Hematopoietic multipotent progenitor cell treated with erythropoietin and hydrocortisone succinate and interleukin-3 and kit ligand, for 17 days (in vitro differentiated cells): ENCODE measurements at regions not wholly inside any gene's neighbourhood (a gene's known extent, or its start where the extent isn't known, plus 50 kb on each side); places are given as distances from the start of the nearest gene placed in this dataset.
"Not testable (repeated sequence)": the region's sequence is repeated elsewhere in the genome, so short reads cannot be mapped to it uniquely, and the experiment has no call there.

Experiments used
- DNase-seq: peaks from one replicate; pipeline ENCODE4 v3.0.0-alpha.2; 2015; ENCODE audit warnings: low spot score

GRCh38 chr14:81584495-81584894 is 50.8 kb upstream of the SEL1L start:
- no peak for DNase-seq

DNA sequence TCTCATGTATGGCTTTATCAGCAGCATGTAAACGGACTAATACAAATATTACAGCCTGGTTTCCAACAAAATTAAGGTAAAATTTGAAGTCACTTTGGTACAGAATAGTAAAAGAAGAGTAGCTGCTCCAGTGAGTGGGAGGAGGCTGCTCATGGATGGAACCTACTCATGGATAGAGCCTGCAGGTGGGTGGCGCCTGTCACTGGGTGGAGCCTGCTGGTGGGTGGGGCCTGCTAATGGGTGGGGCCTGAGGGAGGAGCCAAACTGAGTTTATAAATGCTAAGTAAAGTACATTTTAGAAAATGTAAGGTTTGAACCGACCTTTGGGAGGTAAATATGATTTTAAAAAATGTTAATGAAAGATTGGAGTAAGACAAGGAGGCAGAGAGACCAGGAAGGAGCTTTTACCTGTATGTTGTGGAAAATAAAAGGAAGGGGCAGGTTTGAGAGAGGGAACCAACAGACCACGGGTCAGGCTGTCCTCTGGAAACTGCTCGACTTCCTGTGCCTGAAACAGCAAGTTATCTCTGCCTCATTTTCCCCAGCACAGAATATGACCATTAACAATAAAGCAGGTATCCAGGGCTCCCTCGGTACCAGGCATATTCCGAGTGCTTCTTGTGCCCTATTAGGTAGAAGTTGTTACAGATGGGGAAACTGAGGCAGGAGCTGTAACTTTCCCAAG is 55.9 kb upstream of the SEL1L start:
- no peak for DNase-seq

- DNase-seq = no peak
Observed at GRCh38 chr14:81591266-81591665, 57.6 kb upstream of the SEL1L start.

GRCh38 chr14:81594012-81594411 is 60.4 kb upstream of the SEL1L start:
- no peak for DNase-seq

DNA sequence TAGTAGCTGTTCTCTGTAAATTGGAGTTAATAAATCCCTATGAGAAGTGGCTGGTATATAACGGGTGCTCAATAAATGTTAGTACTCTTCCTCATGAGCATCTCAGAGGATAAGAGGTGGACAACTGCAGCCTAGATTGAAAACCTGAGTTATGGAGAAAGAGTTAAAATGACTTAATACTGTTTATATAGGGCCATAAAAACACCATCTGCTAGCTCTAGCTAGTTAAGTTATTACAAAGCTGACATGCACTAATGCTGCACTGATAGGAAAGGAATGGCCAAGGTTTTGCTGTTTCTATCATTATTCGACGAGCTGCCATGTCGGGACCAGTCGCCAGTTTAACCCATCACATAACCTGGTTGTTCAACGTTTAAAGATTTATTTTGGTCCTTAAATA is 72.0 kb upstream of the SEL1L start:
- DNase-seq = no peak

DNA sequence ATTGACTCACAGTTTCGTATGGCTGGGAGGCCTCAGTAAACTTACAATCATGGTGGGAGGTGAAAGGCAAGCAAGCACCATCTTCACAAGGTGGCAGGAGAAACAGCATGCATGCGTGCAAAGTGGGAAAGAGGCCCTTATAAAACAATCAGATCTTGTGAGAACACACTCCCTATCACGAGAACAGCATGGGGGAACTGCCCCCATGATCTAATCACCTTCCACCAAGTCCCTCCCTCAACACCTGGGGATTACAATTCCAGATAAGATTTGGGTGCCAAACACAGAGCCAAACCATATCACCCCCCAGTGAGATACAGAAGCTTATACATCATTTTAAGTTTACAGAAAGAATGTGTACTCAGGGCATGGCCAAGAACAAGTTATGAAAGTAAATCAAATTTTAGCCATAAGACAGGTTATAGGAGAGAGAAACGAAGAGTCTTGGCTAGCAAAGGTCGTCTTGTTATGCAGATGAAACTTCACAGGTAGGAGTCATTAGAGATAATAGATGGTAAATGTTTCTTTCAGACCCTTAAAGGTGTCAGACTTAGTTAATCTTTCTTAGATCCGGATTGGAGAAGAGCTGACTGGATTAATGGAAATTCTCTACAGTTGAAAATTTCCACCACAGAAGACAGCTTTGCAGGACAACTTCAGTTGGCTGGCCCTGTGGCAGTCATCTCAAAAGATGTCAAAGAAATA is 79.8 kb upstream of the SEL1L start:
- DNase-seq = no peak

GRCh38 chr14:81614302-81614701 is 80.6 kb upstream of the SEL1L start:
- not testable (repeated sequence) for DNase-seq

GRCh38 chr14:81618695-81619094 is 85.0 kb upstream of the SEL1L start:
- no peak for DNase-seq

GRCh38 chr14:81619816-81620215 is 86.2 kb upstream of the SEL1L start:
- no peak for DNase-seq

GRCh38 chr14:81623771-81624396 is 90.2 kb upstream of the SEL1L start:
- DNase-seq = not testable (repeated sequence)

- no peak for DNase-seq
Observed at GRCh38 chr14:81625343-81625742, 91.7 kb upstream of the SEL1L start.

GRCh38 chr14:81632157-81632556 is 98.5 kb upstream of the SEL1L start:
- no peak for DNase-seq

GRCh38 chr14:81633496-81633895 is 99.8 kb upstream of the SEL1L start:
- no peak for DNase-seq

DNA sequence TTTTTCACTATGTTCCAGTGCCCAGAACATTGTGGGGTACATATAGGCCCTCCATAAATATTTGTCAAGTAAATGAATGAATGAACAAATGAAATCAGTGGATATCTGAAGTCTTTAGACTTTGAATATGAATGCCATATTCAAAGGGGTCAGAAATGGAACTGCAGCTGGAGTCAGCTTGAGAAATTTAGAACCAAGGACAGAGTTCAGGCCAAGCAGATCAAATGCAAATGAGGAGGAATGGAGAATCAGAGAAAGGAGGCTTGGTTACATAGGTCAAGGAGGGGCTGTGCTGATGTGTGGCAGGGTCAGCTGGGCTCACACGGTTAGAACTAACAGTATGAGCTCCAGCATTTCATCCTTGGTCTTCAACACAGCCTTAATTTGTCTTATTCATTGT is 104.0 kb upstream of the SEL1L start:
- DNase-seq = no peak

DNA sequence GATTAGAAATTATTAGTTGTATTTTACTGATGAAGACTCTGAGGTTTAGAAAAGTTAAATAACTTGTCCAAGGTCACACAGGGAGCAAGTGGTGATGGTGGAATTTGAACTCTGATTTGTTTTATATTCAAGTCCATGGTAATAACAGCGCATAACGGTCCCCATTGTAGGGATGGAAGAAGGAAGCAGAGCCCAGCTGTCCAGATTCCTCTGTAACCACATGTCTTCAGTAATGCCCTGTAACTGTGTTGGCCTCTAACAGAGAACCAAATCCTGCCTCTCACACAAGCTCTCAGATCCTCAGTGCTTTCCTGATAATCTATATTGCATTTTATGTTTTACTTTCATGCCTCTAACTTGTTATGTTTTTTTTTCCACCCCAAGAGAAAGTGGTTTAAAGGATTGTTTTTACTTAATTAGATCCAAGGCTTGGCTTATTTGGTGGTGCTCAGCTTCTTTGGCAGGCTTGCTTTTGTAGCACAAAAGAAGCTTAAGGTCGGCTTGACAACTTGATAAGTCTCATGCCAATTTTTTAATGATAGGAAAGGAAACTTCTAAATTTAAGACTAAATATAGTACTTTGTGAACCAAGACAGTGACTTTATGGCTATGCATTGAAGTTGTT is 105.1 kb upstream of the SEL1L start:
- no peak for DNase-seq

- no peak for DNase-seq
Observed at GRCh38 chr14:81653626-81654025, 120.0 kb upstream of the SEL1L start.

- DNase-seq = no peak
Observed at GRCh38 chr14:81655423-81656314, 122.0 kb upstream of the SEL1L start.

GRCh38 chr14:81656811-81657210 is 123.2 kb upstream of the SEL1L start:
- no peak for DNase-seq

GRCh38 chr14:81662066-81662465 is 128.4 kb upstream of the SEL1L start:
- DNase-seq = no peak

GRCh38 chr14:81662570-81663197 is 129.0 kb upstream of the SEL1L start:
- no peak for DNase-seq

- DNase-seq = no peak
Observed at GRCh38 chr14:81668626-81669274, 135.1 kb upstream of the SEL1L start.
